Endodermal cell (in vitro differentiated cells): ENCODE measurements at regions not wholly inside any gene's neighbourhood (a gene's known extent, or its start where the extent isn't known, plus 50 kb on each side); places are given as distances from the start of the nearest gene placed in this dataset.

Experiments
- DNase-seq: peaks from one replicate; pipeline ENCODE4 v3.0.0-alpha.2; 2017
- H3K27ac ChIP-seq: 2 replicates; pipeline ENCODE4 v1.5.1; 2013; ENCODE audit warnings: mild to moderate bottlenecking, low read depth, low read length, moderate library complexity
- H3K27me3 ChIP-seq: 2 replicates; pipeline ENCODE4 v1.6.1; 2013; ENCODE audit warnings: mild to moderate bottlenecking, low read length, moderate library complexity; ENCODE audit not compliant: insufficient read depth, control insufficient read depth, poor library complexity, severe bottlenecking
- H3K36me3 ChIP-seq: 2 replicates; pipeline ENCODE4 v1.7.0; 2013; ENCODE audit warnings: mild to moderate bottlenecking, low read length, moderate library complexity; ENCODE audit not compliant: control insufficient read depth, insufficient read depth
- H3K4me1 ChIP-seq: one replicate; pipeline ENCODE4 v1.7.0; 2013; ENCODE audit warnings: low read length; ENCODE audit not compliant: control insufficient read depth, insufficient read depth
- H3K4me3 ChIP-seq: 2 replicates; pipeline ENCODE4 v1.5.1; 2013; ENCODE audit warnings: mild to moderate bottlenecking, low read length, moderate library complexity
- H3K9ac ChIP-seq: 2 replicates; pipeline ENCODE4 v1.6.1; 2013; ENCODE audit warnings: mild to moderate bottlenecking, low read length, moderate library complexity; ENCODE audit not compliant: poor library complexity, severe bottlenecking; ENCODE audit errors: extremely low read depth
- H3K9me3 ChIP-seq: 2 replicates; pipeline ENCODE4 v1.6.1; 2013; ENCODE audit warnings: mild to moderate bottlenecking, low read length, moderate library complexity; ENCODE audit not compliant: control insufficient read depth
- H3K27ac Mint-ChIP-seq: 2 replicates; pipeline ENCODE4 v1.8.0; 2020; ENCODE audit warnings: mixed read lengths
- H3K27me3 Mint-ChIP-seq: 2 replicates; pipeline ENCODE4 v1.8.0; 2021; ENCODE audit warnings: mild to moderate bottlenecking, mixed read lengths; ENCODE audit not compliant: insufficient read depth
- H3K36me3 Mint-ChIP-seq: 2 replicates; pipeline ENCODE4 v1.8.0; 2020; ENCODE audit warnings: low read depth, mixed read lengths
- H3K4me1 Mint-ChIP-seq: 2 replicates; pipeline ENCODE4 v1.8.0; 2020; ENCODE audit warnings: mixed read lengths
- H3K4me3 Mint-ChIP-seq: 2 replicates; pipeline ENCODE4 v1.8.0; 2020; ENCODE audit warnings: mild to moderate bottlenecking, moderate library complexity, mixed read lengths
- H3K9me3 Mint-ChIP-seq: 2 replicates; pipeline ENCODE4 v1.8.0; 2020; ENCODE audit warnings: mild to moderate bottlenecking, mixed read lengths
- WGBS, 2 experiments: methylation state at CpG; one replicate each; pipeline versions ENCODE4 v1.1.5 to v1.1.7; 2013; ENCODE audit warnings: missing lambda C conversion rate in 2 of 2, mixed read lengths in 1 of 2; ENCODE audit not compliant: insufficient coverage in 1 of 2, insufficient read length in 1 of 2; 5-methylcytosine and 5-hydroxymethylcytosine counted together
- TF ChIP-seq, protein P1 (sequence below): fragments of 200-600 bp; sonication (generic); conservative IDR thresholded peaks from 2 replicates; pipeline ENCODE4 v1.5.0; 2021; ENCODE audit warnings: antibody characterized with exemption, mild to moderate bottlenecking

DNA sequence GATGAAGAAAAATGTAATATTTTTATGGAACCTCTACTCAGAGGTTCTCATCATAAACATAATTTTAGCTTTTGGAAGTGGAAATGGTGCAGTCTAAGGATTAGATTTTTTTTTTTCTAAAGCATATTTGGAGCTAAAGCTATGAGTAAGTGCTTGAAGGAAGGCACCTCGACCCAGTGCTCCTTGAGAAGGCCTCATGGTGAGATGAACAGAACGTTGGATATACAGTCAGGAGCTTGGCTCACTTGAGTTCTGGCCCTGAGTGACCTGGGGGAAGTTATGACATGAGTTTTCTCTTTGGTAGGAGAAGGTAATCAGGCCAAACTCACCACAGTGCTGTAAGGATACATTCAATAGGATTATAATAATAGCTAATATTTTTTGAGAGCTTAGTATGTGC is 163.3 kb downstream of the JCAD start:
- TF ChIP-seq, protein P1, sequence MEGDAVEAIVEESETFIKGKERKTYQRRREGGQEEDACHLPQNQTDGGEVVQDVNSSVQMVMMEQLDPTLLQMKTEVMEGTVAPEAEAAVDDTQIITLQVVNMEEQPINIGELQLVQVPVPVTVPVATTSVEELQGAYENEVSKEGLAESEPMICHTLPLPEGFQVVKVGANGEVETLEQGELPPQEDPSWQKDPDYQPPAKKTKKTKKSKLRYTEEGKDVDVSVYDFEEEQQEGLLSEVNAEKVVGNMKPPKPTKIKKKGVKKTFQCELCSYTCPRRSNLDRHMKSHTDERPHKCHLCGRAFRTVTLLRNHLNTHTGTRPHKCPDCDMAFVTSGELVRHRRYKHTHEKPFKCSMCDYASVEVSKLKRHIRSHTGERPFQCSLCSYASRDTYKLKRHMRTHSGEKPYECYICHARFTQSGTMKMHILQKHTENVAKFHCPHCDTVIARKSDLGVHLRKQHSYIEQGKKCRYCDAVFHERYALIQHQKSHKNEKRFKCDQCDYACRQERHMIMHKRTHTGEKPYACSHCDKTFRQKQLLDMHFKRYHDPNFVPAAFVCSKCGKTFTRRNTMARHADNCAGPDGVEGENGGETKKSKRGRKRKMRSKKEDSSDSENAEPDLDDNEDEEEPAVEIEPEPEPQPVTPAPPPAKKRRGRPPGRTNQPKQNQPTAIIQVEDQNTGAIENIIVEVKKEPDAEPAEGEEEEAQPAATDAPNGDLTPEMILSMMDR, result no peak
- Mint-ChIP-seq H3K27ac (no peak overlapping the region), H3K9me3 (no peaks in the 10 kb centered on the region), H3K27me3 (peaks cover 1% of the 10 kb centered on the region), H3K4me3 (no peak overlapping the region), H3K36me3 (no peaks in the 10 kb centered on the region), H3K4me1 (peaks cover 4% of the 10 kb centered on the region)
- Histone ChIP-seq H3K36me3 (no peaks in the 10 kb centered on the region), H3K4me1 (no peaks in the 10 kb centered on the region), H3K4me3 (no peak overlapping the region), H3K27me3 (no peaks in the 10 kb centered on the region), H3K9ac (no peak overlapping the region), H3K27ac (no peak overlapping the region), H3K9me3 (no peaks in the 10 kb centered on the region)
- 62 to 70% methylated on average over 2 of the region's 2 CpGs for WGBS, 2 experiments
- DNase-seq, result no peak

DNA sequence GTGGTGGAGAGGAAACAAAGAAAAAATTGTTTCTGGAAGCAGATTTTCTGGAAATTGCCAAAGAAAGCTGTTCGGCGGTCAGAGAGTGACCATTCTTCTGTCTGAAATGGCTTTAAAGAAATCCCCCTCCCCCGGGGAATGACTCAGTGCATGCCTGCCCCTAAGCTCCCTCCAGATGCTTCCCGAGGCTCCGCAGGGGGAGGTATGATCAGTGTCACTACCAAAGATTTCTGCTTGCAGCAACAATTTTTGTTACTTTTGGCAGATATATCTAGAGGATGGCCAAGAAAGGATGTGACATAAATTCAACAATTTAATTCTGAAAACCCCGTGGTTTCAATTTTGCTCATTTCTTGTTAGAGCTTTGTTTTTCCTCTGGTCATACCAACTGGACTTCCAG is 163.9 kb downstream of the JCAD start:
- Histone ChIP-seq H3K27me3 (no peaks in the 10 kb centered on the region), H3K9me3 (no peaks in the 10 kb centered on the region), H3K4me3 (no peak overlapping the region), H3K9ac (no peak overlapping the region), H3K36me3 (no peaks in the 10 kb centered on the region), H3K27ac (no peak overlapping the region), H3K4me1 (no peaks in the 10 kb centered on the region)
- 45 to 54% methylated on average over 5 to 6 of the region's 6 CpGs for WGBS, 2 experiments
- Mint-ChIP-seq H3K4me3 (no peak overlapping the region), H3K4me1 (peaks cover 4% of the 10 kb centered on the region), H3K27ac (peak overlapping the region; percentile 66), H3K9me3 (no peaks in the 10 kb centered on the region), H3K36me3 (no peaks in the 10 kb centered on the region), H3K27me3 (peaks cover 1% of the 10 kb centered on the region)
- TF ChIP-seq, protein P1, result no peak
- peak; percentile 71 for DNase-seq

DNA sequence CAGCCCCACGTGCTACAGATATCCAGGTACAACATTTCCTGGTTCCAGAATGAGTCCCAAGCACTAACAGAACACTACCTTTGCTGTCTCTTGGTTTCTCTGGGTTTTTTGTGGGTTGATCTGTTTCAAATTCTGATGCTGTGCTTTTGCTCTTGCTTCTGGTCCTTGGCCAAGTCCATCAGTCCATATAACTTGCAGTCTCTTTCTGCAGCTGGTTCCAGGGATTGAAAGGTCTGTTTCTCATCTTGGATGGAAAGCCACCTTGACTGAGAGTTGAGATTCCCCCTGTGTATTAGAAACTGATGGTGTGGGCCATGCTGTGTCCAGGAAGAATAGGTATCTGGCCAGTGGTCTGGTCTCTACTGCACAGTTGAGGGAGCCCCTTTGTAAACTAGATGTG is 171.1 kb downstream of the JCAD start:
- H3K36me3 ChIP-seq, result no peaks in the 10 kb centered on the region
- no peaks in the 10 kb centered on the region for H3K27me3 ChIP-seq
- Mint-ChIP-seq H3K4me3 (no peak overlapping the region), H3K27ac (no peak overlapping the region), H3K27me3 (no peaks in the 10 kb centered on the region), H3K36me3 (no peaks in the 10 kb centered on the region), H3K9me3 (no peaks in the 10 kb centered on the region), H3K4me1 (no peaks in the 10 kb centered on the region)
- WGBS, 2 experiments, result 94% methylated on average over 1 of the region's 1 CpG; no CpG with 5 or more reads in 1 of the 2 experiments
- no peak overlapping the region for H3K4me3 ChIP-seq
- TF ChIP-seq, protein P1, result no peak
- no peak overlapping the region for H3K27ac ChIP-seq
- no peak overlapping the region for H3K9ac ChIP-seq
- no peak for DNase-seq
- H3K4me1 ChIP-seq, result no peaks in the 10 kb centered on the region
- H3K9me3 ChIP-seq, result no peaks in the 10 kb centered on the region
